ENCODE measurements at regions not wholly inside any gene's neighbourhood (a gene's known extent, or its start where the extent isn't known, plus 50 kb on each side); places are given as distances from the start of the nearest gene placed in this dataset.

GRCh38 chr1:116298746-116299145, 74.3 kb upstream of the ATP1A1 start:
- H3K4me3 ChIP-seq (replicated peaks in 1 of 2; ENCODE audit: low read depth in 2 of 2, low read length in 2 of 2) = no peak overlapping the region
- no peak for DNase-seq (ENCODE audit: low read depth in 2 of 2)
- TF ChIP-seq CTCF (IDR thresholded peaks at IDR 0.05; ENCODE audit: low read depth, low read length) = no peak

- no peak for DNase-seq (ENCODE audit: low read depth in 2 of 2)
- no peak for TF ChIP-seq CTCF (IDR thresholded peaks at IDR 0.05; ENCODE audit: low read depth, low read length)
- no peak overlapping the region for H3K4me3 ChIP-seq (replicated peaks in 1 of 2; ENCODE audit: low read depth in 2 of 2, low read length in 2 of 2)
Measured at GRCh38 chr1:116299248-116299647, 73.8 kb upstream of the ATP1A1 start.

- no peak overlapping the region for H3K4me3 ChIP-seq (replicated peaks in 1 of 2; ENCODE audit: low read depth in 2 of 2, low read length in 2 of 2)
- DNase-seq (ENCODE audit: low read depth in 2 of 2) = no peak
- TF ChIP-seq CTCF (IDR thresholded peaks at IDR 0.05; ENCODE audit: low read depth, low read length) = no peak
Measured at GRCh38 chr1:116302281-116302680, 70.8 kb upstream of the ATP1A1 start.

- no peak for TF ChIP-seq CTCF (IDR thresholded peaks at IDR 0.05; ENCODE audit: low read depth, low read length)
- DNase-seq (ENCODE audit: low read depth in 2 of 2) = no peak
- H3K4me3 ChIP-seq (replicated peaks in 1 of 2; ENCODE audit: low read depth in 2 of 2, low read length in 2 of 2) = no peak overlapping the region
Measured at GRCh38 chr1:116306102-116306501, 66.9 kb upstream of the ATP1A1 start.

GRCh38 chr1:116306840-116307442, 66.1 kb upstream of the ATP1A1 start:
- TF ChIP-seq CTCF (IDR thresholded peaks at IDR 0.05; ENCODE audit: low read depth, low read length) = no peak
- no peak overlapping the region for H3K4me3 ChIP-seq (replicated peaks in 1 of 2; ENCODE audit: low read depth in 2 of 2, low read length in 2 of 2)
- DNase-seq (ENCODE audit: low read depth in 2 of 2) = no peak

- DNase-seq (ENCODE audit: low read depth in 2 of 2) = no peak
- no peak for TF ChIP-seq CTCF (IDR thresholded peaks at IDR 0.05; ENCODE audit: low read depth, low read length)
- H3K4me3 ChIP-seq (replicated peaks in 1 of 2; ENCODE audit: low read depth in 2 of 2, low read length in 2 of 2) = no peak overlapping the region
Measured at GRCh38 chr1:116308276-116308675, 64.8 kb upstream of the ATP1A1 start.

Data from cardiac fibroblast (primary cell).